ENCODE measurements at regions not wholly inside any gene's neighbourhood (a gene's known extent, or its start where the extent isn't known, plus 50 kb on each side); places are given as distances from the start of the nearest gene placed in this dataset.

- TF ChIP-seq CTCF (conservative IDR thresholded peaks at IDR 0.05), result no peak
- Mint-ChIP-seq H3K27me3 (ENCODE audit: low read depth) (no peaks in the 10 kb centered on the region), H3K27ac (ENCODE audit: unreplicated experiment) (no peak overlapping the region), H3K4me3 (no peak overlapping the region), H3K36me3 (ENCODE audit: low read depth) (no peaks in the 10 kb centered on the region), H3K9me3 (peaks cover 7% of the 10 kb centered on the region), H3K4me1 (no peaks in the 10 kb centered on the region)
- no peak for DNase-seq (ENCODE audit: low read depth, low spot score)
Observed at GRCh38 chr2:126476691-126477090, 179.3 kb upstream of the GYPC start.

- Mint-ChIP-seq H3K27me3 (ENCODE audit: low read depth) (no peaks in the 10 kb centered on the region), H3K4me3 (no peak overlapping the region), H3K4me1 (no peaks in the 10 kb centered on the region), H3K36me3 (ENCODE audit: low read depth) (no peaks in the 10 kb centered on the region), H3K27ac (ENCODE audit: unreplicated experiment) (no peak overlapping the region), H3K9me3 (peaks cover 5% of the 10 kb centered on the region)
- DNase-seq (ENCODE audit: low read depth, low spot score), result no peak
- TF ChIP-seq CTCF (conservative IDR thresholded peaks at IDR 0.05), result no peak
Observed at GRCh38 chr2:126480033-126480432, 175.9 kb upstream of the GYPC start.

GRCh38 chr2:126482582-126483464, 173.1 kb upstream of the GYPC start:
- Mint-ChIP-seq H3K9me3 (peaks cover 2% of the 10 kb centered on the region), H3K27ac (ENCODE audit: unreplicated experiment) (no peak overlapping the region), H3K4me3 (no peak overlapping the region), H3K4me1 (no peaks in the 10 kb centered on the region), H3K27me3 (ENCODE audit: low read depth) (no peaks in the 10 kb centered on the region), H3K36me3 (ENCODE audit: low read depth) (no peaks in the 10 kb centered on the region)
- DNase-seq (ENCODE audit: low read depth, low spot score), result no peak
- TF ChIP-seq CTCF (conservative IDR thresholded peaks at IDR 0.05), result peak; percentile 40

- H3K36me3 Mint-ChIP-seq (ENCODE audit: low read depth), result peaks cover 9% of the 10 kb centered on the region
- H3K27ac Mint-ChIP-seq (ENCODE audit: unreplicated experiment), result no peak overlapping the region
- H3K4me1 Mint-ChIP-seq, result no peaks in the 10 kb centered on the region
- no peak for DNase-seq (ENCODE audit: low read depth, low spot score)
- no peak for TF ChIP-seq CTCF (conservative IDR thresholded peaks at IDR 0.05)
- no peaks in the 10 kb centered on the region for H3K27me3 Mint-ChIP-seq (ENCODE audit: low read depth)
- peaks cover 12% of the 10 kb centered on the region for H3K9me3 Mint-ChIP-seq
- no peak overlapping the region for H3K4me3 Mint-ChIP-seq
Observed at GRCh38 chr2:126494593-126494992, 161.4 kb upstream of the GYPC start.

- no peak for TF ChIP-seq CTCF (conservative IDR thresholded peaks at IDR 0.05)
- Mint-ChIP-seq H3K36me3 (ENCODE audit: low read depth) (peaks cover 9% of the 10 kb centered on the region), H3K27ac (ENCODE audit: unreplicated experiment) (no peak overlapping the region), H3K4me1 (no peaks in the 10 kb centered on the region), H3K9me3 (peaks cover 12% of the 10 kb centered on the region), H3K4me3 (no peak overlapping the region), H3K27me3 (ENCODE audit: low read depth) (no peaks in the 10 kb centered on the region)
- DNase-seq (ENCODE audit: low read depth, low spot score), result no peak
Observed at GRCh38 chr2:126495189-126495588, 160.8 kb upstream of the GYPC start.

Data from neural crest cell (in vitro differentiated cells).